ENCODE measurements at regions not wholly inside any gene's neighbourhood (a gene's known extent, or its start where the extent isn't known, plus 50 kb on each side); places are given as distances from the start of the nearest gene placed in this dataset.

GRCh38 chr21:28397040-28397439 lies 595.6 kb downstream of the LTN1 start:
- TF ChIP-seq CTCF (IDR thresholded peaks at IDR 0.05) (no peak), POLR2A (IDR thresholded peaks at IDR 0.05) (no peak)
